HEK293T (cell line): ENCODE measurements at regions not wholly inside any gene's neighbourhood (a gene's known extent, or its start where the extent isn't known, plus 50 kb on each side); places are given as distances from the start of the nearest gene placed in this dataset.

ENCODE experiments used
- ARNT ChIP-seq: fragments of 450-650 bp; IDR thresholded peaks from 2 replicates; pipeline ENCODE4 v1.6.1; 2017; ENCODE audit warnings: mild to moderate bottlenecking
- BHLHE40 ChIP-seq: fragments of 450-650 bp; IDR thresholded peaks from 2 replicates; pipeline ENCODE4 v1.6.1; 2016; ENCODE audit warnings: mild to moderate bottlenecking, moderate library complexity, borderline replicate concordance
- ELF4 ChIP-seq: fragments of 450-650 bp; IDR thresholded peaks from 2 replicates; pipeline ENCODE4 v1.6.1; 2017; ENCODE audit warnings: antibody characterized with exemption
- FOXA1 ChIP-seq: fragments of 450-650 bp; IDR thresholded peaks from 2 replicates; pipeline ENCODE4 v1.6.1; 2016; ENCODE audit warnings: mild to moderate bottlenecking
- FOXK2 ChIP-seq: fragments of 450-650 bp; IDR thresholded peaks from 2 replicates; pipeline ENCODE4 v1.6.1; 2016; ENCODE audit warnings: mild to moderate bottlenecking
- FOXM1 ChIP-seq: fragments of 450-650 bp; IDR thresholded peaks from 2 replicates; pipeline ENCODE4 v1.6.1; 2017; ENCODE audit warnings: mild to moderate bottlenecking, borderline replicate concordance
- HDGF ChIP-seq: fragments of 450-650 bp; IDR thresholded peaks from 2 replicates; pipeline ENCODE4 v1.6.1; 2017; ENCODE audit warnings: antibody characterized with exemption, borderline replicate concordance
- L3MBTL2 ChIP-seq: fragments of 450-650 bp; conservative IDR thresholded peaks from 2 replicates; pipeline ENCODE4 v1.6.1; 2016; ENCODE audit warnings: mild to moderate bottlenecking
- NFRKB ChIP-seq: fragments of 450-650 bp; IDR thresholded peaks from 2 replicates; pipeline ENCODE4 v1.6.1; 2016; ENCODE audit warnings: mild to moderate bottlenecking, moderate library complexity
- SP1 ChIP-seq: fragments of 450-650 bp; IDR thresholded peaks from 2 replicates; pipeline ENCODE4 v1.6.1; 2017
- SUZ12 ChIP-seq: fragments of 450-650 bp; IDR thresholded peaks from 2 replicates; pipeline ENCODE4 v1.6.1; 2016; ENCODE audit warnings: mild to moderate bottlenecking
- TARDBP ChIP-seq: fragments of 450-650 bp; IDR thresholded peaks from 2 replicates; pipeline ENCODE4 v1.6.1; 2016
- ZNF384 ChIP-seq: fragments of 450-650 bp; IDR thresholded peaks from 2 replicates; pipeline ENCODE4 v1.6.1; 2016

GRCh38 chr9:72460342-72461312 is 60.8 kb upstream of the TMC1 start:
- TF ChIP-seq FOXK2: no peak
- TF ChIP-seq FOXM1: no peak
- no peak for TF ChIP-seq ELF4
- no peak for TF ChIP-seq HDGF
- no peak for TF ChIP-seq ZNF384
- TF ChIP-seq SP1: no peak
- TF ChIP-seq FOXA1: no peak
- TF ChIP-seq NFRKB: no peak
- TF ChIP-seq TARDBP: no peak
- TF ChIP-seq SUZ12: no peak
- no peak for TF ChIP-seq ARNT
- no peak for TF ChIP-seq BHLHE40
- no peak for TF ChIP-seq L3MBTL2
